ENCODE measurements at regions not wholly inside any gene's neighbourhood (a gene's known extent, or its start where the extent isn't known, plus 50 kb on each side); places are given as distances from the start of the nearest gene placed in this dataset.

GRCh38 chr2:128773641-128774319, 455.1 kb upstream of the HS6ST1 start:
- TF ChIP-seq CTCF (IDR thresholded peaks at IDR 0.05), result no peak
- H3K4me1 ChIP-seq, result no peaks in the 10 kb centered on the region
- H3K27ac ChIP-seq, result no peak overlapping the region
- no peaks in the 10 kb centered on the region for H3K27me3 ChIP-seq
- H3K9me3 ChIP-seq, result no peaks in the 10 kb centered on the region
- WGBS, 2 donors, result 89 to 93% methylated on average over 16 of the region's 16 CpGs
- no peak overlapping the region for H3K4me3 ChIP-seq (replicated peaks in 1 of 3)
- intact Hi-C loops (cut with DNase I), result no loop called here
- H3K36me3 ChIP-seq, result no peaks in the 10 kb centered on the region
- no peak for DNase-seq

- intact Hi-C loops (cut with DNase I), result no loop called here
- WGBS, 2 donors, result 83 to 93% methylated on average over 6 to 7 of the region's 7 CpGs
- no peak for DNase-seq
- Histone ChIP-seq H3K36me3 (no peaks in the 10 kb centered on the region), H3K4me3 (replicated peaks in 1 of 3) (no peak overlapping the region), H3K27me3 (no peaks in the 10 kb centered on the region), H3K27ac (no peak overlapping the region), H3K4me1 (no peaks in the 10 kb centered on the region), H3K9me3 (no peaks in the 10 kb centered on the region)
- TF ChIP-seq POLR2A (IDR thresholded peaks at IDR 0.05) (no peak), CTCF (IDR thresholded peaks at IDR 0.05) (no peak)
Observed at GRCh38 chr2:128774320-128775216, 455.9 kb upstream of the HS6ST1 start.

DNA sequence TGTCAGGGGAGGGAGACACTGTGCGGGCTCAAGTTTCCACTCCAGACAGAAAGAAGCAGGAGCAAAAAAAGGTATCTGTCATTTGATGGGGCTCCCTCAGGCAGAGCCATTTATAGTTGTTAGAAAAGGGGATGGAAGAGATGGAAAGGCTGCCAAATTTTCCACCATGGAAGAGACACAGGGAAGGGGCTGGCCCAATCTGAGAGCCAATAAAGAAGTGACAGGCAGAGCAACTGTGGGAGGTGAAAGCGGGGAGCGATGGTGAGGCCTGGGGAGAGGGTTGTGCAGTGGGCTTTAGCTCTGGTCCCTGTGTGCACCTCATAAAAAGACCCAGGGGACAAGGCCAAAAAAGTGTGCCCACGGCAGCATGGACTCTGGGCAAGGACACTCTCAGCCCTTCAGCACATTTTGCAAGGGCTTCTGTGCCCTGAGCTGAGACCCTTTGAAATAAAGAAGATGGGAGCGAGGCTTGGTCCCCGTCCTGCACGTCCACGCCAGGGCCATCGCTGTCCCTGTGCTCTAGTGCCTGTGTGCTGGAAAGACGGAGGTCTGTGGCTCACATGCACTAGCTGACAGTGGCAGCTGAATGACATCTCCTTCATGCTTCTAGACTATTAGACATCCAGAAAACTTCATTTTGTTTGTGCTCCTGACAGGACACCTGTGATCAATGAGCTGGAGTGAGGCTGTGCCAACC, 456.7 kb upstream of the HS6ST1 start:
- no peaks in the 10 kb centered on the region for H3K27me3 ChIP-seq
- H3K9me3 ChIP-seq, result no peaks in the 10 kb centered on the region
- no peak for DNase-seq
- H3K27ac ChIP-seq, result no peak overlapping the region
- WGBS, 2 donors, result 84 to 91% methylated on average over 10 of the region's 10 CpGs
- no peaks in the 10 kb centered on the region for H3K36me3 ChIP-seq
- H3K4me1 ChIP-seq, result no peaks in the 10 kb centered on the region
- intact Hi-C loops (cut with DNase I), result no loop called here
- TF ChIP-seq CTCF (IDR thresholded peaks at IDR 0.05) (no peak), POLR2A (IDR thresholded peaks at IDR 0.05) (no peak)
- no peak overlapping the region for H3K4me3 ChIP-seq (replicated peaks in 1 of 3)

GRCh38 chr2:128775914-128776285, 457.2 kb upstream of the HS6ST1 start:
- no peak overlapping the region for H3K4me3 ChIP-seq (replicated peaks in 1 of 3)
- TF ChIP-seq CTCF (IDR thresholded peaks at IDR 0.05) (no peak), POLR2A (IDR thresholded peaks at IDR 0.05) (no peak)
- no peaks in the 10 kb centered on the region for H3K27me3 ChIP-seq
- 96% methylated on average over 4 of the region's 4 CpGs for WGBS, 2 donors
- no peak overlapping the region for H3K27ac ChIP-seq
- no peaks in the 10 kb centered on the region for H3K9me3 ChIP-seq
- intact Hi-C loops (cut with DNase I), result no loop called here
- H3K36me3 ChIP-seq, result no peaks in the 10 kb centered on the region
- H3K4me1 ChIP-seq, result no peaks in the 10 kb centered on the region
- DNase-seq, result no peak

Data from thyroid gland (tissue), 4 donors.